ENCODE measurements at regions not wholly inside any gene's neighbourhood (a gene's known extent, or its start where the extent isn't known, plus 50 kb on each side); places are given as distances from the start of the nearest gene placed in this dataset.

DNA sequence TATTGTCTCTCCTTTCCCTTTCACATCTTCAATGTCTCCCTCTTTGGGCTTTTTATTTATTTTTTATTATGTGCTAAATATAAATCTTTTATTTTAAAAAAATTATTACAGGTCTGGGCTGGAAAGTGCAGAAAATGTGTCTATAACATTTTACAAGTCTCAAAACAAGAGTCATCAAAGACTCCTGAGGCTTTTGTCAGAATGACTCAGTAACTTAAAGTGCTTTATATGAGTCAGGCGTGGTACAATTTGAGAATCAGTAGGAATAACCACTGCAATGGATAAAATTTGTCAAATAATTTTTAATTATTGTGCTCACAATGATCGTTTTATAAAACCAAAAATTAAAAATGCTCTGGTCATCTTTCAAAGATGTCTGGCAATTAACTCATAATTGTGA is 193.9 kb downstream of the MMUT start:
- TF ChIP-seq, protein P1, sequence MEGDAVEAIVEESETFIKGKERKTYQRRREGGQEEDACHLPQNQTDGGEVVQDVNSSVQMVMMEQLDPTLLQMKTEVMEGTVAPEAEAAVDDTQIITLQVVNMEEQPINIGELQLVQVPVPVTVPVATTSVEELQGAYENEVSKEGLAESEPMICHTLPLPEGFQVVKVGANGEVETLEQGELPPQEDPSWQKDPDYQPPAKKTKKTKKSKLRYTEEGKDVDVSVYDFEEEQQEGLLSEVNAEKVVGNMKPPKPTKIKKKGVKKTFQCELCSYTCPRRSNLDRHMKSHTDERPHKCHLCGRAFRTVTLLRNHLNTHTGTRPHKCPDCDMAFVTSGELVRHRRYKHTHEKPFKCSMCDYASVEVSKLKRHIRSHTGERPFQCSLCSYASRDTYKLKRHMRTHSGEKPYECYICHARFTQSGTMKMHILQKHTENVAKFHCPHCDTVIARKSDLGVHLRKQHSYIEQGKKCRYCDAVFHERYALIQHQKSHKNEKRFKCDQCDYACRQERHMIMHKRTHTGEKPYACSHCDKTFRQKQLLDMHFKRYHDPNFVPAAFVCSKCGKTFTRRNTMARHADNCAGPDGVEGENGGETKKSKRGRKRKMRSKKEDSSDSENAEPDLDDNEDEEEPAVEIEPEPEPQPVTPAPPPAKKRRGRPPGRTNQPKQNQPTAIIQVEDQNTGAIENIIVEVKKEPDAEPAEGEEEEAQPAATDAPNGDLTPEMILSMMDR (IDR thresholded peaks at IDR 0.05), result no peak
- TF ChIP-seq POLR2AphosphoS5 (IDR thresholded peaks at IDR 0.05), result no peak
